ENCODE measurements at regions not wholly inside any gene's neighbourhood (a gene's known extent, or its start where the extent isn't known, plus 50 kb on each side); places are given as distances from the start of the nearest gene placed in this dataset.

- TF ChIP-seq POLR2A (IDR thresholded peaks at IDR 0.05) (no peak), CTCF (IDR thresholded peaks at IDR 0.05) (no peak)
These were observed 54.6 kb downstream of the DKK1 start for GRCh38 chr10:52368725-52369124.

All from transverse colon (tissue), 3 donors.